ENCODE measurements at regions not wholly inside any gene's neighbourhood (a gene's known extent, or its start where the extent isn't known, plus 50 kb on each side); places are given as distances from the start of the nearest gene placed in this dataset.

DNA sequence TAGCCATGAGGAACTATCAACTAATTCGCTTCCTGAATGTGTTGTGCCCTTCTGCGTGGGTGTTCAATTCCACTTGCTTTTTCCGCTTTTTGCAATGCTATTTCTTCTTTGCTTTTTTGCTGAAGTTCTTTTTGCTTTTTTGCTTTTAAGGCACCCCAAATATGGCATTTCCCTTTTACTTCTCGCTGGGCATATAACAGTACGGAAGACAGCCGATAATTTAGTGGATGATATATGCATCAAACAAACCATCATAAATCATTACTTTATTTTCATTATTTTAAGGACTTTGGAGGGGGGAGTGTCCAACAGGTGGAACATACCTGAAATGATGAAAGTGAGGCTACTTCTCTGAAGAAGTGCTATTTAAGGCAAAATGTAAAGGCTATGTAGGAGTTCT, 277.0 kb upstream of the MTPN start:
- DNase-seq (ENCODE audit: low read depth in 2 of 2), result no peak

DNA sequence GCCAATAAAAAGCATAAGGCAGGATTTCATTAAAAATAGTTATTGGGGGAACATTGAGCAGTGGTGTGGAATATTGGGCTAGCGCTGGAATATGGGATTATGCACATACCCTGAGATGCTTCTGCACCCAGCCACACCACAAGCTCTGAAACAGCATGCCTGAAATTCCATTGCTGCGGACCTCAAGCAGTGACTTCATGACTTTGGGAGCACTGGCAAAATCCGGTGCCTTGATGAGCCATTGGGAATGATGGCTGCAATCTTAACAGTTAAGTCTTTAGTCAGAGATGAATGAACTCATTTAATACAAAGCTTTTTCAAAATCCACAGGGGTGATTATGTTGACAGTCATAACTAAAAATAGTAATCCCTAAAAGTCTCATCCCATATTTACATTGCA, 274.7 kb upstream of the MTPN start:
- DNase-seq (ENCODE audit: low read depth in 2 of 2), result no peak

DNA sequence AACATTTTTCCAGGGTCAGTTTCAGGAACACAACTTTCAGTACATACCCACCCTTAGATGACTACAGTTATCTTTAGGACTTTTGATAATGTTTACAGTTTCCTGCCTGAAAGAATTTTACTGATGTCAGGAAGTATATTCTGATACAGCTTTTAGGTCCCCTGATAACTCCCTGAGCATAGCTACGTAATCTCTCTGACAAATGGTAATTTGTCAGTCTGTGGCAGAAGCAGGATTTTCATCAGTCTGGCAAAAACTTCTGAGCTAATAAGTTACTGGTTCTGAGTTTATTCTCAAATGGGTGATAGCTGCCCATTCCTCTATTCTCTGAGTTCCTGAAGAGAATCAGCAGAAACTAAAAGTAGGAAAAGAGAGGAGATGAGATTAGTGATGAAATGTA, 270.1 kb upstream of the MTPN start:
- no peak for DNase-seq (ENCODE audit: low read depth in 2 of 2)

DNA sequence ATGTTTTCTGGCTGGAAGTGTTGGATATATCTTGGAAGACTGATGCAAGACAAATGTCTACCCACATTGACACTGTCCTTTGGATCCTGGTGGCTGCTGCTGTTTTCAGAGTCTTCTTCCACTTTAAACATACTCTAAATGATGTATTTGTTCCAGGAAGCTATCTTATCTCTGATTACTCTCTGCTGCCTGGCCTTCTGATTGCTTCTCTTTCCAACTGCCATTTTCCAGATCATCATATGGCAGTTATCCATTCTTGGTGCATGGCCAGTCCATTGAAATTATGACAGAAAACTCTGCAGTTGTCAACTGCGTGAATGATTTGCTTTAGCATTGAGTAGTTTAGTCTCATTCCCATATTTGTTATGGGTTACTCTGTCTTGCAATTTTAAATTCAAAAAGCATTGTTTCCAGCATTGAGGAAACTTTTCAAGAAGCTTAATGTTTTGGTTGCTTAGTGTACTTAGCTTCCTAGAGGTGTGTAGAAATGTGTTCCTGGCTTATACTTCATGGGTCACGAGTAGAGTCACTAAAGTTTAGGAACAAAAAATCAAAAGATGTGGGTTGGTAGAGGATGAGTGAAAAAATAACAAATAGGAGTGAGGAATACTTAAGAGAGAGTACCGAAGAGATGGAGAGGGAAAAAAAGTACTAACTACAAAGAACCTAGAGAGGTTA, 268.3 kb upstream of the MTPN start:
- no peak for DNase-seq (ENCODE audit: low read depth in 2 of 2)

DNA sequence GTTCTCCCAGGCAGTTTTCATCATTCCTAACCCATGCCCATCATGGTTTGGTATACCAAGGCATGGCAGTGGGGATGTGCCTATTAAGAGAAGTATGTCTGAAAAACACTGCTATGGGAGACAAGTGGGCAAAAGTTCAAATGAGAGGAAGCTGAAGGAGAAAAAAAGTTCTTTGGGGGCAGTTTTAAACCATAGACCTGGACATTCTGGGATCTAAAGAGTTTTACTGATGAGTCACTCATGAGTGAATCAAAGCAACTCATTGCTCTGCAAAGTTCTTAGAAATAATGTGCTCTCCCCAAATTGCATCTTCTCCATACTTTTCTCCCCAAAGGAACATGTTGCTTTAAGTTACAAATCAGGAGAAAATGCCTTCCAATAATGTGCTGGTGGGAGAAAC, 256.9 kb upstream of the MTPN start:
- no peak for DNase-seq (ENCODE audit: low read depth in 2 of 2)

DNA sequence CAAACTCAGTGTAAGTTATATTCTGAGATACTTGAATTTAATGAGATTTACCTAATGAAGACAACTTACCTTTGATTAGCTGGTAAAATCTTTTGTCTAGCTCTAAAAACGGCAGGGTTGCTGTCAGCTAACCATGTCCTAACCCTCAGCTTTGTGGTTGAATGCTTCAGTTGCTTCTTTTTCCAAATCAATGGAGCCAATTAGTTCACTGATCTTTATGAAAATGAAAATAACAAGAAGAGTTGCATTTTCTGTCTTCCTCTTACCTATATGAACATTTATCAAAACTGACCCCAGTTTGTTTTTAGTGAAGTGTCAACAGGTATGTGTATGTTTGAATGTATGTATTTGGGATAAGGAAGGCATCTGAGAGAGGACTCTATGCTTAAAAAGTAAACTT, 253.1 kb upstream of the MTPN start:
- DNase-seq (ENCODE audit: low read depth in 2 of 2), result no peak

DNA sequence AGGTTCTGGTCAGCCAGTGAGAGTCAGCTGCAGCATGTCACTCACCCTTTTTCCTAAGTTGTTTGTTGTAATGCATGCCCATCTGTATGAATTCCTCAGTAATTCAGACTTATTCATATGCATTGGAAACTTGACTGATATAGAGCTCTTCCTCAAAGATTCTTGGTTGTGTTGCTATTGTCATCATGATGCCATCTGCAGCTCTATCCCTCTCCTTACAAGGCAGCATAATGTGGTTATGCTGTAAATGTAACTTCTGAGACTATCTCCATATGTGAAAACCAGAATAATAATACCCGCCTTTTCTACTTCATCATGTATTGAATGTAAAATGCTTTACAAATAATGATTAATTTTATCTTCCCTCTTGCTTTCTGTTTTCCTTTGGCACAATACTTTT, 252.6 kb upstream of the MTPN start:
- DNase-seq (ENCODE audit: low read depth in 2 of 2), result no peak

DNA sequence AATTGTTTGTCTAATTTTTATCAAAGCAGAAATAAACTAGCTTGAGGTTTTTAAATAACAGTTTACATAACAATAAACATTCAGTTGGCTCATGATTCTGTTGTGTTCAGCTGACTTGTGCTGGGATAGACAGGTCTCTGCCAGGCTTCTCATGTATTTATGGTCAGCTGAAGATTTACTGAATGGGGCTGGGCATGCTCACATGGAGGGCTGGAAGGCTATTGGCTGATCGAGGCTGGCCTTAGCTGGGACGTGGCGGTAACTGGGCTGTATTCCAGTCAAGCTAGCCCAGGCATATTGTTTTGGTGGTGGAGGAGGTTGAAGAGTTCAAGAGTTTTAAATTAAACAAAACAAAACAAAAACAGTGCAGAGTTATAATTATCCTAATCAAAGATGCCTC, 251.0 kb upstream of the MTPN start:
- DNase-seq (ENCODE audit: low read depth in 2 of 2), result no peak

DNA sequence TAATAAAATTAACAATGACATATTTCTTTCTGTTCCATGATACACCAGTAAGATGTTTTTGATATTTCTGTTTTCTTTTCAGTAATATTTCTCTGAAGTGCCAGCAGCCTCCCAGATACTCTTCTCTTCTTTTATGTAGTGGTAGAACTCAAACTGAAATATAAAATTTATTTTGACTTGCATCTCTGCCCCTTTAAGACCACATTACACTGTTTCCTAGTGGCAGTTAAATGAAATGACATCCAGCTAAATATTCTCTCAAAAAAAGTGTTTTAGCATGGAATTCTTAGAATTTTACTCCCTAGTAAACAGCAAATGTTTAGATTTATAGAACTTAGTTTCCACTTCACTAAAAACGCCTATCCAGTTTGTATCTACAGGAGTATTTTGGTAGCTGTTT, 237.2 kb upstream of the MTPN start:
- DNase-seq (ENCODE audit: low read depth in 2 of 2), result no peak

DNA sequence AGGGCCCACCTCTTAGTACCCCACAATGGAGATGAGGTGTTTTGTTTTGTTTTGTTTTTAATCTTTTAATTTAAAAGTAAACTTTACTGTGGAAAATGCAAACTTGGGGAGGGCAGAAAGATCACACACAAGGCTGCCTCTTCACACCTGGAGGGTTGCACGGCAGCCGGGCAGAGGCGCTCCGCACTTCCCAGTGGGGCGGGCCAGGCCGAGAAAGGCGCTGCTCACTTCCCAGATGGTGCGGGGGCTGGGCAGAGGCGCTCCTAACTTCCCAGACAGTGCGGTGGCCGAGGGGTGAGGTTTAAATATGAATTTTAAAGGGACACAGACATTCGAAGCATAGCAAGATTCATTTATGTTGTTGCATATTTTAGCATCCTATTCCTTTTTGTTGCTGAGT, 235.9 kb upstream of the MTPN start:
- no peak for DNase-seq (ENCODE audit: low read depth in 2 of 2)

DNA sequence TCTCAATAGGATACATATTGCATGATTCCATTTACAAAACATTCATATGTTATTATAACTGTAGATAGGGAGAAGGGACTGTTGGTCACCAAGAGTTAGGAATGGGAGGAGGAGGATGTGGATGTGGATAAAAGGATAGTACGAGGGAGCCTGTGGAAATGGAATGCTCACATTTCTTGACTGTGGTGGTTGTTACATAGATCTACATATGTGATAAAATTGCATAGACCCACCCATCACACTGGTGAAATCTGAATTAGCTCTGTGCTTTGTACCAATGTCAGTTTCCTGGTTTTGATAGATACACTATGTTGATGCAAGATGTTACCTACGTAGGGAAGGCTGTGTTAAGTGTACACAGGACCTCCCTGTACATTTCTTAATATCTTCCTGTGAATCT, 233.5 kb upstream of the MTPN start:
- DNase-seq (ENCODE audit: low read depth in 2 of 2), result no peak

DNA sequence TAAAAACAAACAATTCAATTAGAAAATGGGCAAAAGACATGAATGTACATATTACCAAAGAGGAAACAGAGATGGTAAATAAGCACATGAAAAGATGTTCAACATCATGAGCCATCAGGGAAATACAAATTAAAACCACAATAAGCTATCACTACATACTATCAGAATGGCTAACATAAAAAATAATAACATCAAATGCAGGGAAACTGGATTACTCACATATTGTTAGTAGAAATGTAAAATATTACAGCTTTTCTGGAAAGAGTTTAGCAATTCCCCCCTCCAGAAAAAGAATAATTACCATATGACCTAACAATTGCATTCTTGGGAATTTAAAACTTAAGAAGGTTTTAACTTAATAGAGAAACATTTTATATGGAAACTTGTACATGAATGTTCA, 232.9 kb upstream of the MTPN start:
- DNase-seq (ENCODE audit: low read depth in 2 of 2), result no peak

DNA sequence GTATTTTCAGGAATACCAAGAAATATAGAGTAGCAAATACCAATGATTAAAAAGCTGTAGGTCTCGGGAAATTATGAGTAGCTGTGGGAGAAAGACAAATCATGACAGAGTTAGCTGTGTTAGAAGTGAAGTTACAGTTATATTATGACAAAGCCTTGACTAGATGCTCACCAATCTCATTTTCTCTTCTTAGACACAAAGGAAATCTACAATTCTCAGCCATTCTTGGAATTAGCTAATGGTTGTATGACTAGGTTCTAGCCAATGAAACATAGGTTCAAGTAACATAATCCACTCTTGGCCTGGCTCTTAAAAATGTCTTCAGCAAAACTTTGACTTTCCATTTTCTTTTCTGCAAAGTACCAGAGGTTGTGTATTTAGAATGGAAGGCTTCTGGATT, 228.8 kb upstream of the MTPN start:
- no peak for DNase-seq (ENCODE audit: low read depth in 2 of 2)

DNA sequence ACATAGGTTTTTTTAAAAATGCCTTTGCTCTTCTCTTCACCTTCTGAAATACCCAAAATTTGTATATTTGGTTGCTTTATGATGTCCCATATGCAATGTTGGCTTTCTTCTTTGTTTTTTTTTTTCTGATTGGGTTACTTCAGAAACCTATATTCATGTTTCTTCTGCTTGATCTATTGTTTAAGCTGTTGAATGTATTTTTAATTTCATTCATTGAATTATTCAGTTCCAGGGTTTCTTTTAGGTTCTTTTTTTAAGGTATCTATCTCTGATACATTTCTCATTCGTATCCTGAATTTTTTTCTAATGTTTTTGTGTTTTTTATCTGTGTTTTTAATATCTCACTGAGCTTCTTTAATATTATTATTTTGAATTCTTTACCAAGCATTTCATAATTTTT, 221.0 kb upstream of the MTPN start:
- DNase-seq (ENCODE audit: low read depth in 2 of 2), result no peak

DNA sequence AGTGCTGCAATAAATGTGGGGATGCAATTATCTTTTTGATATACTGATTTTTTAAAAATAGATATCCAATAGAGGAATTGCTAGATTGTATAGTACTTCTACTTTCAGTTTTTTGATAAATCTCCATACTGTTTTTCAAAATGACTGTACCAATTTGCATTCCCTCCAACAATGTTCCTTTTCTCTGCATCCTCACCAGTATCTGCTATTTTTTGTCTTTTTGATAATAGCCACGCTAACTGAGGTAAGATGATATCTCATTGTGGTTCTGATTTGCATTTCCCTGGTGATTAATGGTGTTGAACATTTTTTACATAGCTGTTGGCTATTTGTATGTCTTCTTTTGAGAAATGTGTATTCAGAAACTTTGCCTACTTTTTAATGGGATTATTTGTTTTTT, 217.7 kb upstream of the MTPN start:
- no peak for DNase-seq (ENCODE audit: low read depth in 2 of 2)

DNA sequence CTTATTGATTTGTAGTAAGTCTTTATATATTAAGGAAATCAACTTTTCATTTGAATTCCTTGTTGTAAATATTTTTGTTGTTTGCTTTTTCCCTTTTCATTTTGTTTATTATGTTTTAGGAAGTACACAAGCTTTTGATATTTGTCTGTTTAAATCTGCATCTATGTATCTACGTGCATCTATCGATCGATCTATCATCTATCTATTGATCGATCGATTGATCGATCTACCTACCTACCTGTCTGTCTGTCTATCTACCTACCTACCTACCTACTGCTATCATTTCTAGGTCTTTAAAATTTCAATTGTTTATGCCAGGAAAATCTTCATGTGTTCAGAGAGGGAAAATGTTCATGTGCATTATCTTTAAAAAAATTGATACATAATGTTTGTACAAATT, 216.8 kb upstream of the MTPN start:
- DNase-seq (ENCODE audit: low read depth in 2 of 2), result no peak

DNA sequence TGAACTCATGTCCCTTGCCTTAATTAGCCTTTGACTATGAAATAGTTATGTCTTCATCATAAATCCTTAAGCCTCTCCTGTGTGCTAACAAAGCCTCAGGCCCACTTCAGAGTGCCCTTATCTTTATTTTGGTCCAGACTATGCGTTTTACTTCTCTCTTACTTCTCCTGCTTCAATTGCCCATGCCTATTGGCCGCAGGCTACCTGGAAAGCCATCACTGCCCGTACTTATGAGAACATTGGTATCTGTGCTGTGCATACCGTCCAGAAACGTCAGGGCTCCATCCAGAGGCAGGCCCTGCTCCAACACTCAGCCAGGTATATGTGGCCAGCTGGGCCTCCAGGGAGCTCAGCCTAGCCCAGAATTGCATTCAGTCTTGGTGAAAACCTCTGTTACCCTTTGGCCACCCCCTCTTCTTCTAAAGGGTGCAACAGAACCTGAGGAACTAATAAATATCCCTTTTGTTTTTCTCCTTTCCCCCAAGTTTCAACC, 212.4 kb upstream of the MTPN start:
- no peak for DNase-seq (ENCODE audit: low read depth in 2 of 2)

DNA sequence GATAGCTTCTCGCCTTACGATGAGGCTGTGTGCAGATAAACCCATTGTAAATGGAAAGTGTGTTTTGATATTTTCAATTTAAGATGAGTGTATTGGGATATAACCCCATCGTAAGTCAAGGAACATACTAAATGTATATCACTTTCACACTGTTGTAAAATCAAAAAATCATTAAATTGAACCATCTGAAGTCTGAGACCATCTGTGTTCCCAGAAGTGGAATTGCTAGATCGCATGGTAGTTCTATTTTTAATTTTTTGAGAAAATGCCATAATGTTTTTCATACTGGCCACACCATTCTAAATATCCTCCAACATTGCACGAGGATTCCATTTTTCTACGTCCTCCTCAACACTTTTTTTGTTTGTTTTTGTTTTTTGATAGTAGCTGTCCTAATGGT, 209.1 kb upstream of the MTPN start:
- no peak for DNase-seq (ENCODE audit: low read depth in 2 of 2)

DNA sequence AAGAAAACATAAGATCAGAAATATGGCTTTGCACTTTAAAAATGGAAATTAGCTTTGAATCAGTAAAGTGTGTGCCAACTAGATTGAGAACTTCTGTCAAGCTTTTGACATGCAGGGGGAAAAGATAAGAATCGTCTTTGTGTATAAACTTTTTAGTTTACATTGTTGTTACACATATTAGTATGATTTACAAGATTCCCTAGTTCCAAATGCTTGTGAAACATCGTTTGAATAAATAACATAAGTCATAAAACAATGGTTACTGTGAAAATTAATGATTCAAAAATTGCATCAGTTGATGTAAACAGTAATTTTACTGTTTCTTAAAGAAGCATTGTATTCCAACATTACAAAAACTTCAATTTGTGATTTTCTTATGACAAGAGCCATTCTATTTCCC, 207.6 kb upstream of the MTPN start:
- no peak for DNase-seq (ENCODE audit: low read depth in 2 of 2)

DNA sequence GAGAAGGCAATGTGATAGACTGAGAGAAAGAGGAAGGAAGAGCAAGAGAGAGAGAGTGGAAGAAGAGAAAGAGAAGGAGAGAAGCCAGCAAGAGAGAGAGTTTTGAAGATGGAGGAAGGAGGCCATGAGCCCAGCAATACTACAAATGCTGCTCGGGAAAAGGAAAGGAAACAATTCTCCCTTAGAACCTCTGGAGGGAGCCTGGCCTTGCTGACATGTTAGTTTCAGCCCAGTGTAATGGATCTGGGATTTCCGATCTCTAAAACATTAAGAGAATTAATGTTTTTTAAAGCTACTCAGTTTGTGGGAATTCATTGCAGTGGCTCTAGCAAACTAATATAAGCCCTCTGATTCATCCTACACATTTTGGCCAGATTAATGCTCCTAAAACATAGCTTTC, 206.8 kb upstream of the MTPN start:
- DNase-seq (ENCODE audit: low read depth in 2 of 2), result no peak

DNA sequence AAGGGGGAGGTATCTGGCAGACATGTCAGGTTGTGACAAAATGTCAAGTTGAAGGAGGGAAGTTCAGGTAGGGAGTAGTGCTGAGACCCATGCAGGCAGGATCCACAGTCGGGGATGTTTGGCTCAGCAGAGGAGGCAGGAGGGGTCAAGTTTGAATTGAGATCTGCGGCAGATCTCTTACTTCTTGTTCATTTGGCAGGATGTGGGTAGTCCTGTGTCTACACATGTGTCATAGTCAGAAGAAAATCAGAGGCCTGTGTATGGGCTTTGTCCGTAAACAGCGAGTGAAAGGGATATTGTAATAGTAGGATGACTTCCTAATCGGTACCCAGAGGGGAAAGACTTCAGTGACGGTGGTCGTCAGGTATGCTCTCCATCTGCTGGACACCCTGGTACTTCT, 203.8 kb upstream of the MTPN start:
- DNase-seq (ENCODE audit: low read depth in 2 of 2), result no peak

DNA sequence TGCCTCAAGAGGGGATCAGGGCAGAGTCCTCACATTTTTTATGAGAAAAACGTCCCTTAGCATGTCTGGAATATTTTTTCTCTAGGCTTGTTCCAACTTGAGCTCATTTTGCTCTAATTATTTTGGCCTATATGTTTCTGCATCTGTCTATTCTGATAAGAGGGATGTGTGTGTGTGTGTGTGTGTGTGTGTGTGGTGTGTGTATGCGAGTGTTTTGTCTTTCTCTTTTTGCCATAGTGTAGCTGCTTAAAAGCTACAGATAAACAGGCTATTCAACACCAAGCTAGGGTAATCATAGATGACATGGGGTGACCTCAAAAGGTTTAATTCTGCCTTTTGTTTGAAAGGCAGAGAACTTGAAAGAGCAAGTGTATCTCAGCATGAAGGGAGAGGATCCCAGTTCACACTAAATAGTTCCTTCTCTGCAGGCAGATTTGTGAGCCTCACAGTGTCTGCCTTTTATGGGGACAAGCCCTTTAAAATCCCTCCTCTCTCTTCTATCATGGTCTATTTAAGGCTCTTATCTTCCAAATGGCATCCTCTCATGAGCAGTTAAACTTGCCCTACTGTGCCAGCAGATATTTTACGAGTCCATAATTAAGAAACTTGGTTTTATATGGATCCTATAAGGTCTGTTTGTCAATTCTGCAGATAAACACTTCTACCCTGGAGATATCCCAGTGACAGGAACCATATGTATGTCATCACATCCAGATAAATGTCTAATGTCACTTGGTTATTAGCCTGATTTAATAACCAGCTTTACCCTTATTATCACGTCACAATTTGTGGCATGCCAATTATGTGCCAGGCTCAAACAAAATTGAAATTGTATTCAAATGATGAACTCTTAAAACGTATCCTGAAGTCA, 202.9 kb upstream of the MTPN start:
- DNase-seq (ENCODE audit: low read depth in 2 of 2), result no peak

DNA sequence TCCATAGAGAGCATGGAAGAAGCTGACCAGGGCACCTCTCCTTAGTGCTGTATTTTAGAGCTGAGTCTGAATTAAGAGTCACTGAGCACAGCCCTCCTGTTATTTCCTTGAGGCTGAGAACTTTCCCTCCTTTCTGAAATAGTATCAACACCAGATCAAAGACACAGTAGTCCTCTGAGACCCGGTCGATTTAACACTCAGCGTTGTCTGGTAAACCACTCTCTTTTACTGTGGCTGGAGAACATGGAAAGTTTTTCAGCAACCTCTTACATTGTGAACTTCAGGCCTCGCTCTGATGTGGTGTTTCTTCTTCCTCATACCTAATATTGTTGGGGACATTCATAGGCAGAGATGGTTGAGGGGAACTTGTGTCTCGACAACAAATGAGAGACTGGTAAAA, 202.0 kb upstream of the MTPN start:
- DNase-seq (ENCODE audit: low read depth in 2 of 2), result no peak
